Rectal smooth muscle tissue (tissue), 1 donor: ENCODE measurements at regions not wholly inside any gene's neighbourhood (a gene's known extent, or its start where the extent isn't known, plus 50 kb on each side); places are given as distances from the start of the nearest gene placed in this dataset.
"Not testable (repeated sequence)": the region's sequence is repeated elsewhere in the genome, so short reads cannot be mapped to it uniquely, and the experiment has no call there.

Experiments used
- H3K27ac ChIP-seq: one replicate; pipeline ENCODE4 v1.7.0; 2013; ENCODE audit warnings: low read depth, low read length, inconsistent platforms
- H3K27me3 ChIP-seq: one replicate; pipeline ENCODE4 v1.7.0; 2013; ENCODE audit warnings: low read length; ENCODE audit not compliant: control insufficient read depth, insufficient read depth
- H3K36me3 ChIP-seq: one replicate; pipeline ENCODE4 v1.7.0; 2013; ENCODE audit warnings: low read length; ENCODE audit not compliant: control insufficient read depth, insufficient read depth
- H3K4me1 ChIP-seq: one replicate; pipeline ENCODE4 v1.7.0; 2013; ENCODE audit warnings: low read length; ENCODE audit not compliant: control insufficient read depth, insufficient read depth
- H3K4me3 ChIP-seq: one replicate; pipeline ENCODE4 v1.7.0; 2013; ENCODE audit warnings: low read length
- H3K9ac ChIP-seq: one replicate; pipeline ENCODE4 v1.7.0; 2013; ENCODE audit warnings: low read length

DNA sequence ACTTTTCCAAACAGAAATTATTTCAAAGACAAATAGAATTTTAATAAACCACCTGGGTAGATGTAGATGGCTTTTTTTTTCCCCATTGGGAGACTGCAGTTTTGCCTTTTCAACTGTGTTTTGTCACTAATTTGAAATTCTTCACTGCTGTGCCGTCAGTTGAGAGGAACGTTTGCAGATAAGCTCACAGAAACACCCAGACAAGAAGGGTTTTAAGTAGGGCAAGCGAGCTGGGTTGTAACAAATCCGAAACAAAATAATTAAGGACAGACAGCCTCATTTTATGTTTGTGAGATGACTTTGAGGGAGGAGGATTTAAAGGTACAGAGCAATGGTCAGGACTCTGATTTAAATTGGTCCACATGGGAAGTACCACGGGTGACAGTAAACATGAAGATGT lies 155.1 kb upstream of the NTRK2 start:
- H3K4me1 ChIP-seq, result no peaks in the 10 kb centered on the region
- H3K27ac ChIP-seq, result no peak overlapping the region
- H3K9ac ChIP-seq, result no peak overlapping the region
- no peaks in the 10 kb centered on the region for H3K36me3 ChIP-seq
- no peak overlapping the region for H3K4me3 ChIP-seq
- H3K27me3 ChIP-seq, result no peaks in the 10 kb centered on the region

DNA sequence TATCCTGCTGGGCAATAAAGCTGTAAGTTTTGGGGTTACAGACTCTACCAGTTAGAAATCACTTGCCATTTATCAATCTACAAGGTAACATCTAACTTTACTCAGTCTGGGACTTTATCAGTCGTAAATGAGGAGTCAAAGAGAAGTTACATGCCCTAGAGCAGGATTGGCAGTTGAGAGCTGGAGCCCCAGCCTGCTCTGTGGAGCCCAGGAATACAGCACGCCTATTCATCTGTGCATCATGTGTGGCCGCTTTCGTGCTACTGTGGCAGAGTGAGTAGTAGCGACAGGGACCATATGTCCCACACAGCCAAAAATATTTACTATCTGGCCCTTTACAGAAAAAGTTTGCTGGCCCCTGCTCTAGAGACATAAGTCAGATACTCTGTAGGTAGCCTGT lies 152.5 kb upstream of the NTRK2 start:
- Histone ChIP-seq H3K27ac (no peak overlapping the region), H3K27me3 (no peaks in the 10 kb centered on the region)

DNA sequence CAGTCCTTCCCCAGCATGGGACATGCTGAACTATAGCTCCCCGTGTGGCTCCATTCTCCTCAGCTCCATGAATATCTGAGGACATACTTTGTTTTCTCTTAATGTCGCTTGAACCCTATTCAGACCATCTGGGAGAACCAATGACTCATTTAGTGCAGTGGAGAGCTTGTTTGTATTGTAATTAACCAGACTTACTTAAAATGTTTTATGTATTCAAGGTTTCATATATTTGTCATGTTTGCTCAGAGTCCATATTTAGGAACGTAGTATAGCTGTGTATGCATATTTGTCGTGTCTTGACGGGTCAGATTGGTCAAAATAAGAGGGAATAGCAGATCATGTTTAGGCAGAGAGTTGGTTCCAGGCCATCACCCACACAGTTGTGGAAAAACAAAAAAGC lies 150.1 kb upstream of the NTRK2 start:
- no peak overlapping the region for H3K9ac ChIP-seq
- H3K4me3 ChIP-seq, result no peak overlapping the region
- H3K27me3 ChIP-seq, result no peaks in the 10 kb centered on the region
- no peak overlapping the region for H3K27ac ChIP-seq
- no peaks in the 10 kb centered on the region for H3K4me1 ChIP-seq
- H3K36me3 ChIP-seq, result no peaks in the 10 kb centered on the region

More for the DNA sequence above, 152.5 kb upstream of the NTRK2 start:
- no peak overlapping the region for H3K9ac ChIP-seq
- no peak overlapping the region for H3K4me3 ChIP-seq
- no peaks in the 10 kb centered on the region for H3K4me1 ChIP-seq
- no peaks in the 10 kb centered on the region for H3K36me3 ChIP-seq

DNA sequence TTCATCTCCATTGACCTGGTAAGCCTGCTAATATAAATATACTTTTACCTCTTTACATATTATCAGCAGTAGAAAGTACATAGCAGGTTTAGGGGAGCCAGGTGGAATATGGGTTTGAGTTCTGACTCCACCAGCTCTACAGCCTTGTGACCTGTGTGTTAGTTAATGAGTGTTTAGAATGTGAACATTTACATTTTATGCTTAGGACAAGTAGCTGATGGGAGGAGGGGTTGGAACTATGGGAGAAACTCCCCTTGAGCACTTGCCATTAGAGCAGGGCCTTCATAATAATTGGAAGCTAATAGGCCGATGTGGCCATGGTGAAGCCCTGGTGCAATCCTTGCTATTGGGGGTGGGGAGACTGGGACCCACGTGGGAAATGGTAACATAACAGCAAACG lies 148.3 kb upstream of the NTRK2 start:
- no peaks in the 10 kb centered on the region for H3K27me3 ChIP-seq
- H3K4me1 ChIP-seq, result no peaks in the 10 kb centered on the region
- H3K36me3 ChIP-seq, result no peaks in the 10 kb centered on the region
- no peak overlapping the region for H3K4me3 ChIP-seq
- no peak overlapping the region for H3K9ac ChIP-seq
- no peak overlapping the region for H3K27ac ChIP-seq

DNA sequence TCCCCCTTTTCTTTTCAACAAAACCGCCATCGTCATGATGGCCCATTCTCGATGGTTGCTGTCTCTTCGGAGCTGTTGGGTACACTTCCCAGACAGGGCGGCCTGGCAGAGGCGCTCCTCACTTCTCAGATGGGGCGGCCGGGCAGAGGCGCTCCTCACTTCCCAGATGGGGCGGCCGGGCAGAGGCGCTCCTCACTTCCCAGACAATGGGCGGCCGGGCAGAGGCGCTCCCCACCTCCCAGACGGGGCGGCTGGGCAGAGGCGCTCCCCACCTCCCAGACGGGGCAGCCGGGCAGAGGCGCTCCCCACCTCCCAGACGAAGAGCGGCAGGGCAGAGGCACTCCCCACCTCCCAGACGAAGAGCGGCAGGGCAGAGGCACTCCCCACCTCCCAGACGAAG lies 143.3 kb upstream of the NTRK2 start:
- H3K27me3 ChIP-seq, H3K4me1 ChIP-seq, H3K36me3 ChIP-seq, H3K9ac ChIP-seq, H3K27ac ChIP-seq, H3K4me3 ChIP-seq: not testable (repeated sequence)

DNA sequence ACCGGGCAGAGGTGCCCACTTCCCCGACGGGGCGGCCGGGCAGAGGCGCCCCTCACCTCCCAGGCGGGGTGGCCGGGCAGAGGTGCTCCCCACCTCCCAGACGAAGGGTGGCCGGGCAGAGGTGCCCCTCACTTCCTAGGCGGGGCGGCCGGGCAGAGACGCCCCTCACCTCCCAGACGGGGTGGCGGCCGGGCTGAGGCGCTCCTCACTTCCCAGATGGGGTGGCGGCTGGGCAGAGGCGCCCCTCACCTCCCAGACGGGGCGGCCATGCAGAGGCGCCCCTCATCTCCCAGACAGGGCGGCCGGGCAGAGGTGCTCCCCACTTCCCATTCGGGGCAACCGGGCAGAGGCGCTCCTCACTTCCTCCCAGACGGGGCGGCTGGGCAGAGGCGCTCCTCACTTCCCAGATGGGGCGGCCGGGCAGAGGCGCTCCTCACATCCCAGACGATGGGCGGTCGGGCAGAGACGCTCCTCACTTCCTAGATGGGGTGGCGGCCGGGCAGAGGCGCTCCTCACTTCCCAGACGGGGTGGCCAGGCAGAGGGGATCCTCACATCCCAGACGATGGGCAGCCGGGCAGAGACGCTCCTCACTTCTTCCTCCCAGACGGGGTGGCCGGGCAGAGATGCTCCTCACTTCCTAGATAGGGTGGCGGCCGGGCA lies 142.3 kb upstream of the NTRK2 start:
- not testable (repeated sequence) for H3K9ac ChIP-seq, H3K27me3 ChIP-seq, H3K4me1 ChIP-seq, H3K4me3 ChIP-seq, H3K36me3 ChIP-seq, H3K27ac ChIP-seq

DNA sequence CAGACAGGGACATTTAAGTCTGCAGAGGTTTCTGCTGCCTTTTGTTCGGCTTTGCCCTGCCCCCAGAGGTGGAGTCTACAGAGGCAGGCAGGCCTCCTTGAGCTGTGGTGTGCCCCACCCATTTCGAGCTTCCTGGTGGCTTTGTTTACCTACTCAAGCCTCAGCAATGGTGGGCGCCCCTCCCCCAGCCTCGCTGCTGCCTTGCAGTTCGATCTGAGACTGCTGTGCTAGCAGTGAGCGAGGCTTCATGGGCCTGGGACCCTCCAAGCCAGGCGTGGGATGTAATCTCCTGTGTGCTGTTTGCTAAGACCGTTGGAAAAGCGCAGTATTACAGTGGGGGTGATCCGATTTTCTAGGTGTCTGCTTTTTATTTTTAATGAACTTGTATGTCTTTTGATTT lies 133.6 kb upstream of the NTRK2 start:
- not testable (repeated sequence) for H3K4me3 ChIP-seq, H3K27me3 ChIP-seq, H3K27ac ChIP-seq, H3K9ac ChIP-seq, H3K36me3 ChIP-seq, H3K4me1 ChIP-seq

DNA sequence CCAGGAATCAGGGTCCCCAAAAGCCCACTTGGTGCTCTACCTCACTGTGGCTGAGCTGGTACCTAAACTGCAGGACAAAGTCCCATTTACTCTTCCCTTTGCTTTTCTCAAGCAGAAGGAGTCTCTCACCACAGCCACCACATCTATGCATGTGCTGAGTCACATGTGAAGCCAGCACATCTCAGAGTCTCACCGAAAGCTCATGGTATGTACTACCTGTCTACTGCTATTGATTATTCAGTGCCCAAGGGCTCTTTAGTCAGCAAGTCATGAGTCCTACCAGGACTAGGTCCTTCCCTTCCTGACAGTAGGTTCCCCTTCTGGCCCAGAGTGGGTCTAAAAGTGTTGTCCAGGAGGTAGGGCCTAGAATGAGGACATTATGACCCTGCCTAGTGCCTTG lies 130.7 kb upstream of the NTRK2 start:
- H3K4me1 ChIP-seq, result no peaks in the 10 kb centered on the region
- H3K4me3 ChIP-seq, result no peak overlapping the region
- no peak overlapping the region for H3K9ac ChIP-seq
- no peak overlapping the region for H3K27ac ChIP-seq
- H3K27me3 ChIP-seq, result no peaks in the 10 kb centered on the region
- no peaks in the 10 kb centered on the region for H3K36me3 ChIP-seq

DNA sequence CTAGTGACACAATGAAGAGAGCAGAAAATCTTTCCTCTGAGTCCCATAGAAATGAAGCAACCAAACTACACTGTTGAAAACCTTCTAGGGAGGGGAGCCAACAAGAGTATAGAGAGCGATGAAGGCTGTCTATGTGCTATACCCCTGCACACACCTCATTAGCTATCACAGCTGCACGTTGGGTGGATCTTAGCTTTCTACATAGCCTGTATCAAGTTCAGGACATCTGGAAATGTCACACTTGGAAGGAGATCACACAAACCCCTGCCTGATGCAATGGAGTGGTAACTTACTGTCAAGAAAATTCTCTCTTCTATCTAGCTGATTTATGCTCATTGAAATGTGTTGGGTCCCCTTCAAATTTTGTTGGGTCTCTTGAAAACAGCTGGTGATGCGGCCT lies 127.0 kb upstream of the NTRK2 start:
- H3K27me3 ChIP-seq, result no peaks in the 10 kb centered on the region
- no peaks in the 10 kb centered on the region for H3K4me1 ChIP-seq
- no peaks in the 10 kb centered on the region for H3K36me3 ChIP-seq
- H3K27ac ChIP-seq, result no peak overlapping the region
- H3K9ac ChIP-seq, result no peak overlapping the region
- no peak overlapping the region for H3K4me3 ChIP-seq

GRCh38 chr9:84554069-84554664 lies 115.4 kb upstream of the NTRK2 start:
- Histone ChIP-seq H3K4me1 (no peaks in the 10 kb centered on the region), H3K4me3 (no peak overlapping the region), H3K27me3 (no peaks in the 10 kb centered on the region), H3K27ac (no peak overlapping the region), H3K36me3 (no peaks in the 10 kb centered on the region), H3K9ac (no peak overlapping the region)

- no peak overlapping the region for H3K4me3 ChIP-seq
These were observed 113.0 kb upstream of the NTRK2 start for GRCh38 chr9:84556556-84556955.

GRCh38 chr9:84557751-84558150 lies 111.8 kb upstream of the NTRK2 start:
- no peaks in the 10 kb centered on the region for H3K27me3 ChIP-seq
- H3K36me3 ChIP-seq, result no peaks in the 10 kb centered on the region
- no peak overlapping the region for H3K27ac ChIP-seq
- no peak overlapping the region for H3K9ac ChIP-seq
- no peak overlapping the region for H3K4me3 ChIP-seq
- no peaks in the 10 kb centered on the region for H3K4me1 ChIP-seq

More at GRCh38 chr9:84556556-84556955, 113.0 kb upstream of the NTRK2 start:
- H3K36me3 ChIP-seq, result no peaks in the 10 kb centered on the region
- no peaks in the 10 kb centered on the region for H3K27me3 ChIP-seq
- no peak overlapping the region for H3K9ac ChIP-seq
- no peak overlapping the region for H3K27ac ChIP-seq
- no peaks in the 10 kb centered on the region for H3K4me1 ChIP-seq

- Histone ChIP-seq H3K4me1 (no peaks in the 10 kb centered on the region), H3K27ac (no peak overlapping the region), H3K4me3 (no peak overlapping the region), H3K27me3 (peaks cover 4% of the 10 kb centered on the region), H3K36me3 (no peaks in the 10 kb centered on the region), H3K9ac (no peak overlapping the region)
These were observed 105.8 kb upstream of the NTRK2 start for GRCh38 chr9:84563691-84564090.
